PC-9 (cell line): ENCODE measurements at regions not wholly inside any gene's neighbourhood (a gene's known extent, or its start where the extent isn't known, plus 50 kb on each side); places are given as distances from the start of the nearest gene placed in this dataset.
"Not testable (repeated sequence)": the region's sequence is repeated elsewhere in the genome, so short reads cannot be mapped to it uniquely, and the experiment has no call there.

Experiments used
- BruUV-seq: library from RNA; stranded (reverse); fragments of 400-500 nt; replicated peaks from 2 replicates; lab custom pipeline; 2021; lab: Mats Ljungman, UMichigan
- CTCF ChIA-PET: fragments of 300-600 bp; sonication (Branson Sonifier 250); formaldehyde crosslinking; loops from one replicate; lab custom pipeline; 2022; ENCODE audit warnings: antibody characterized with exemption; lab: Charles Lee
- POLR2A ChIA-PET: fragments of 300-600 bp; sonication (Branson Sonifier 250); formaldehyde crosslinking; loops from one replicate; lab custom pipeline; 2022; ENCODE audit warnings: antibody characterized with exemption; ENCODE audit not compliant: unreplicated experiment; lab: Charles Lee
- DNase-seq, 2 experiments: peaks; one replicate each; pipeline versions ENCODE4 v3.0.0 to v3.0.0-alpha.2; 2015 to 2022; ENCODE audit warnings: mixed read lengths in 1 of 2
- H2AFZ ChIP-seq: fragments of 200-600 bp; sonication (generic); 2 replicates; pipeline ENCODE4 v1.8.1; 2017; ENCODE audit warnings: antibody characterized with exemption
- H3F3A ChIP-seq: fragments of 200-600 bp; sonication (generic); 2 replicates; pipeline ENCODE4 v1.8.1; 2017; ENCODE audit warnings: antibody characterized with exemption, mild to moderate bottlenecking, low read depth; ENCODE audit not compliant: insufficient read depth
- H3K27ac ChIP-seq: fragments of 200-600 bp; sonication (generic); 2 replicates; pipeline ENCODE4 v1.6.1; 2016; ENCODE audit warnings: mixed run types
- H3K27me3 ChIP-seq: fragments of 200-600 bp; sonication (generic); 2 replicates; pipeline ENCODE4 v1.6.1; 2016; ENCODE audit warnings: low read depth, mixed run types; ENCODE audit not compliant: insufficient read depth
- H3K36me3 ChIP-seq: fragments of 200-600 bp; sonication (generic); 2 replicates; pipeline ENCODE4 v1.6.1; 2016; ENCODE audit warnings: low read depth, mixed run types
- H3K4me1 ChIP-seq: fragments of 200-600 bp; sonication (generic); replicated peaks from 2 replicates; pipeline ENCODE4 v1.6.1; 2016; ENCODE audit warnings: mixed run types; ENCODE audit not compliant: insufficient read depth
- H3K4me2 ChIP-seq: fragments of 200-600 bp; sonication (generic); 2 replicates; pipeline ENCODE4 v1.6.1; 2017; ENCODE audit warnings: mixed run types
- H3K4me3 ChIP-seq: fragments of 200-600 bp; sonication (generic); 2 replicates; pipeline ENCODE4 v1.6.1; 2016; ENCODE audit warnings: mixed run types
- H3K79me2 ChIP-seq: fragments of 200-600 bp; sonication (generic); 2 replicates; pipeline ENCODE4 v1.6.1; 2017; ENCODE audit warnings: low read depth, mixed run types
- H3K9me2 ChIP-seq: fragments of 200-600 bp; sonication (generic); 2 replicates; pipeline ENCODE4 v1.8.1; 2017; ENCODE audit warnings: mild to moderate bottlenecking; ENCODE audit not compliant: insufficient read depth
- H3K9me3 ChIP-seq: fragments of 200-600 bp; sonication (generic); 2 replicates; pipeline ENCODE4 v1.8.1; 2016; ENCODE audit warnings: low read depth; ENCODE audit not compliant: insufficient read depth
- H4K20me1 ChIP-seq: fragments of 200-600 bp; sonication (generic); 2 replicates; pipeline ENCODE4 v1.8.1; 2017; ENCODE audit not compliant: insufficient read depth
- CTCF ChIP-seq: fragments of 200-600 bp; sonication (generic); conservative IDR thresholded peaks from 2 replicates; pipeline ENCODE4 v1.6.1; 2017; ENCODE audit warnings: mixed run types, antibody characterized with exemption, mild to moderate bottlenecking, moderate library complexity
- EZH2 ChIP-seq: fragments of 200-600 bp; sonication (generic); IDR thresholded peaks from 2 replicates; pipeline ENCODE4 v1.8.0; 2017; ENCODE audit warnings: antibody characterized with exemption, low read depth
- intact Hi-C: fragments of 100-400 bp; cut with micrococcal nuclease; formaldehyde crosslinking; loops from one replicate; pipeline ENCODE4 v1.10.0; 2022; ENCODE audit not compliant: unreplicated experiment

- H3F3A ChIP-seq, result 0 out of 2 replicates have a peak, but pooled peaks cover 3% of the 10 kb centered on the region
- H3K9me3 ChIP-seq, result no peaks in the 10 kb centered on the region
- H3K36me3 ChIP-seq, result no peaks in the 10 kb centered on the region
- TF ChIP-seq CTCF, result no peak
- no peak for TF ChIP-seq EZH2
- no peak overlapping the region for H3K4me3 ChIP-seq
- H3K27me3 ChIP-seq, result peaks cover 27% of the 10 kb centered on the region; the same call in 1 of the 2 replicates
- no peaks in the 10 kb centered on the region for H4K20me1 ChIP-seq
- no peaks in the 10 kb centered on the region for H3K4me1 ChIP-seq
- no peak overlapping the region for H3K27ac ChIP-seq
- BruUV-seq, result no TSS peak
- no peaks in the 10 kb centered on the region for H3K9me2 ChIP-seq
- H2AFZ ChIP-seq, result no peak overlapping the region
- ChIA-PET CTCF (no interaction called here), POLR2A (no interaction called here)
- no peak overlapping the region for H3K4me2 ChIP-seq
- H3K79me2 ChIP-seq, result no peaks in the 10 kb centered on the region
- DNase-seq, result no peak
- intact Hi-C loops, result no loop called here
Measured at GRCh38 chr11:116678887-116679286, 93.9 kb downstream of the BUD13 start.

GRCh38 chr11:116667318-116667717 lies 105.5 kb downstream of the BUD13 start:
- H3K9me2 ChIP-seq, H3F3A ChIP-seq, intact Hi-C loops, DNase-seq, H3K79me2 ChIP-seq, H3K9me3 ChIP-seq, H3K27ac ChIP-seq, CTCF ChIA-PET, H3K4me2 ChIP-seq, H3K4me3 ChIP-seq, H3K36me3 ChIP-seq, H4K20me1 ChIP-seq, BruUV-seq, H3K4me1 ChIP-seq, H2AFZ ChIP-seq, POLR2A ChIA-PET: not testable (repeated sequence)
- H3K27me3 ChIP-seq, result peaks cover 67% of the 10 kb centered on the region

GRCh38 chr11:116666673-116667249 lies 106.0 kb downstream of the BUD13 start:
- H3K4me3 ChIP-seq, BruUV-seq, H3K27ac ChIP-seq, POLR2A ChIA-PET, H3K9me2 ChIP-seq, H3F3A ChIP-seq, DNase-seq, H3K4me2 ChIP-seq, H3K79me2 ChIP-seq, intact Hi-C loops, H3K36me3 ChIP-seq, H3K4me1 ChIP-seq, H2AFZ ChIP-seq, CTCF ChIA-PET, H4K20me1 ChIP-seq, H3K9me3 ChIP-seq: not testable (repeated sequence)
- peaks cover 72% of the 10 kb centered on the region for H3K27me3 ChIP-seq

- DNase-seq, result no peak
- Histone ChIP-seq H2AFZ (no peak overlapping the region), H3K27me3 (peaks cover 84% of the 10 kb centered on the region), H3K4me1 (no peaks in the 10 kb centered on the region), H3K36me3 (no peaks in the 10 kb centered on the region), H3F3A (no peaks in the 10 kb centered on the region), H3K79me2 (no peaks in the 10 kb centered on the region), H3K27ac (no peak overlapping the region), H3K9me3 (no peaks in the 10 kb centered on the region), H3K4me2 (no peak overlapping the region), H3K4me3 (no peak overlapping the region), H4K20me1 (no peaks in the 10 kb centered on the region), H3K9me2 (no peaks in the 10 kb centered on the region)
- ChIA-PET CTCF (no interaction called here), POLR2A (no interaction called here)
- BruUV-seq, result no TSS peak
- intact Hi-C loops, result no loop called here
- TF ChIP-seq CTCF, result no peak
- TF ChIP-seq EZH2, result no peak
Measured at GRCh38 chr11:116665523-116665922, 107.3 kb downstream of the BUD13 start.
